Colonic mucosa (tissue), 4 donors: ENCODE measurements at regions not wholly inside any gene's neighbourhood (a gene's known extent, or its start where the extent isn't known, plus 50 kb on each side); places are given as distances from the start of the nearest gene placed in this dataset.
"Not testable (repeated sequence)": the region's sequence is repeated elsewhere in the genome, so short reads cannot be mapped to it uniquely, and the experiment has no call there.

ENCODE experiments used
- DNase-seq: peaks from one replicate; pipeline ENCODE4 v3.0.0-alpha.2; 2020
- H3K27ac ChIP-seq: fragments of 200-600 bp; one replicate; pipeline ENCODE4 v1.8.0; 2021
- H3K27me3 ChIP-seq: fragments of 200-600 bp; one replicate; pipeline ENCODE4 v1.8.0; 2021
- H3K36me3 ChIP-seq: fragments of 200-600 bp; one replicate; pipeline ENCODE4 v1.8.0; 2021
- H3K4me1 ChIP-seq: fragments of 200-600 bp; one replicate; pipeline ENCODE4 v1.8.0; 2021; ENCODE audit warnings: mild to moderate bottlenecking
- H3K4me3 ChIP-seq: fragments of 200-600 bp; one replicate; pipeline ENCODE4 v1.8.0; 2021
- H3K9ac ChIP-seq, 2 donors: one replicate each; pipeline ENCODE4 v1.7.0; 2013; ENCODE audit warnings: control low read depth in 2 of 2, low read depth in 2 of 2, low read length in 2 of 2
- H3K9me3 ChIP-seq: fragments of 200-600 bp; one replicate; pipeline ENCODE4 v1.8.0; 2021
- CTCF ChIP-seq: fragments of 200-600 bp; IDR thresholded peaks from one replicate; pipeline ENCODE4 v1.8.0; 2022; ENCODE audit warnings: antibody characterized with exemption, mild to moderate bottlenecking
- intact Hi-C: fragments of 100-400 bp; cut with DNase I; formaldehyde crosslinking; loops from one replicate; pipeline ENCODE4 v1.14.1; 2022
- donor health status: healthy.
- donor health status: DM: no; HTN: no; CAD: no.
- donor health status: DM: no; HTN: no; CAD: no.

- Histone ChIP-seq H3K36me3 (no peaks in the 10 kb centered on the region), H3K4me1 (no peaks in the 10 kb centered on the region), H3K27ac (no peak overlapping the region), H3K9me3 (no peaks in the 10 kb centered on the region), H3K4me3 (no peak overlapping the region), H3K9ac (no peak overlapping the region), H3K27me3 (no peaks in the 10 kb centered on the region)
- no peak for DNase-seq
- intact Hi-C loops, result no loop called here
- no peak for TF ChIP-seq CTCF
Observed at GRCh38 chr1:201641524-201642253, 102.8 kb downstream of the NAV1 start.

GRCh38 chr1:201643835-201644104 lies 104.8 kb downstream of the NAV1 start:
- H3K27me3 ChIP-seq, result peaks cover 2% of the 10 kb centered on the region
- H3K4me1 ChIP-seq, result peaks cover under 1% of the 10 kb centered on the region
- no peak overlapping the region for H3K4me3 ChIP-seq
- no peak overlapping the region for H3K27ac ChIP-seq
- no peaks in the 10 kb centered on the region for H3K9me3 ChIP-seq
- no peak for TF ChIP-seq CTCF
- no peak for DNase-seq
- H3K36me3 ChIP-seq, result no peaks in the 10 kb centered on the region
- no peak overlapping the region for H3K9ac ChIP-seq
- intact Hi-C loops, result no loop called here

- no peaks in the 10 kb centered on the region for H3K9me3 ChIP-seq
- H3K36me3 ChIP-seq, result no peaks in the 10 kb centered on the region
- H3K27ac ChIP-seq, result no peak overlapping the region
- no peak overlapping the region for H3K4me3 ChIP-seq
- DNase-seq, result no peak
- TF ChIP-seq CTCF, result no peak
- peaks cover 6% of the 10 kb centered on the region for H3K27me3 ChIP-seq
- intact Hi-C loops, result no loop called here
- H3K4me1 ChIP-seq, result peaks cover 4% of the 10 kb centered on the region
- H3K9ac ChIP-seq, result no peak overlapping the region
Observed at GRCh38 chr1:201644197-201644596, 105.3 kb downstream of the NAV1 start.

GRCh38 chr1:201645000-201645399 lies 106.1 kb downstream of the NAV1 start:
- intact Hi-C loops, H3K9me3 ChIP-seq: not testable (repeated sequence)

GRCh38 chr1:201645956-201646355 lies 107.0 kb downstream of the NAV1 start:
- no peak for TF ChIP-seq CTCF
- peaks cover 12% of the 10 kb centered on the region for H3K4me1 ChIP-seq
- intact Hi-C loops, result no loop called here
- H3K27ac ChIP-seq, result no peak overlapping the region
- peaks cover 11% of the 10 kb centered on the region for H3K27me3 ChIP-seq
- no peaks in the 10 kb centered on the region for H3K9me3 ChIP-seq
- no peak for DNase-seq
- no peaks in the 10 kb centered on the region for H3K36me3 ChIP-seq
- H3K4me3 ChIP-seq, result no peak overlapping the region
- H3K9ac ChIP-seq, result no peak overlapping the region

More at GRCh38 chr1:201645000-201645399, 106.1 kb downstream of the NAV1 start:
- H3K27ac ChIP-seq, DNase-seq, H3K4me3 ChIP-seq, H3K9ac ChIP-seq, H3K36me3 ChIP-seq: not testable (repeated sequence)
- H3K4me1 ChIP-seq, result peaks cover 12% of the 10 kb centered on the region
- H3K27me3 ChIP-seq, result peaks cover 11% of the 10 kb centered on the region

- H3K9me3 ChIP-seq, result no peaks in the 10 kb centered on the region
- TF ChIP-seq CTCF, result no peak
- intact Hi-C loops, result no loop called here
- no peak overlapping the region for H3K27ac ChIP-seq
- peaks cover 12% of the 10 kb centered on the region for H3K4me1 ChIP-seq
- H3K27me3 ChIP-seq, result peaks cover 11% of the 10 kb centered on the region
- H3K4me3 ChIP-seq, result no peak overlapping the region
- H3K9ac ChIP-seq, result no peak overlapping the region
- DNase-seq, result no peak
- H3K36me3 ChIP-seq, result no peaks in the 10 kb centered on the region
Observed at GRCh38 chr1:201646411-201647022, 107.6 kb downstream of the NAV1 start.
